Vagina (tissue), 2 donors: ENCODE measurements at regions not wholly inside any gene's neighbourhood (a gene's known extent, or its start where the extent isn't known, plus 50 kb on each side); places are given as distances from the start of the nearest gene placed in this dataset.

Experiments used
- POLR2A ChIP-seq, 2 donors: fragments of 450-650 bp; IDR thresholded peaks; one replicate each; pipeline ENCODE4 v1.6.1; 2017; ENCODE audit warnings: antibody characterized with exemption in 2 of 2, mild to moderate bottlenecking in 2 of 2, moderate library complexity in 2 of 2
- POLR2AphosphoS5 ChIP-seq, 2 donors: sonication (generic); formaldehyde crosslinking; IDR thresholded peaks; one replicate each; pipeline ENCODE4 v1.9.0; 2017; ENCODE audit warnings: antibody characterized with exemption in 2 of 2, mild to moderate bottlenecking in 2 of 2, low read depth in 1 of 2; ENCODE audit not compliant: insufficient read depth in 1 of 2
- TF ChIP-seq, protein P1 (sequence below), 3 experiments: fragments of 450-650 bp in 2 of 3; fragments of 200-600 bp in 1 of 3; sonication (generic) in 1 of 3; IDR thresholded peaks; one replicate each; pipeline ENCODE4 v1.5.1; 2017 to 2019; ENCODE audit warnings: antibody characterized with exemption in 3 of 3, mild to moderate bottlenecking in 2 of 3, moderate library complexity in 2 of 3

DNA sequence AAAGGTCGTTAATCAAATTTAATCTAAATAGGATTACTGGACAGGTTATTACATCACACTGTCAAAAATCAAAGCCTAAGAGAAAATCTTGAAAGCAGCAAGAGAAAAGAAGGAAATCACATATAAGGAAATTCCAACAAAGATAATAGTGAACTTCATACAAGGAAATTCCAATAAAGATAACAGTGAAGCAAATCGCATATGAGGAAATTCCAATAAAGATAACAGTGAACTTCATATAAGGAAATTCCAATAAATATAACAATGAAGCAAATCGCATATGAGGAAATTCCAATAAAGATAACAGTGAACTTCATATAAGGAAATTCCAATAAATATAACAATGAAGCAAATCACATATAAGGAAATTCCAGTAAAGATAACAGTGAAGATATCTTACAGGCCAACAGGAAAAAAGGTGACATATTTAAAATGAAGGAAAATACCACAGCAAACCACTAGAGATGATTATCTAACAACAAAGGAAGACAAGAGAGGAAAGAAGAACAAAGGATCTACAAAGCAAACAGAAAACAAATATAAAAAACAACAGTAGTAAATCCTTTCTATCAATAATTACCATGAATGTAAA is 787.7 kb downstream of the CCDC85A start:
- TF ChIP-seq, protein P1, sequence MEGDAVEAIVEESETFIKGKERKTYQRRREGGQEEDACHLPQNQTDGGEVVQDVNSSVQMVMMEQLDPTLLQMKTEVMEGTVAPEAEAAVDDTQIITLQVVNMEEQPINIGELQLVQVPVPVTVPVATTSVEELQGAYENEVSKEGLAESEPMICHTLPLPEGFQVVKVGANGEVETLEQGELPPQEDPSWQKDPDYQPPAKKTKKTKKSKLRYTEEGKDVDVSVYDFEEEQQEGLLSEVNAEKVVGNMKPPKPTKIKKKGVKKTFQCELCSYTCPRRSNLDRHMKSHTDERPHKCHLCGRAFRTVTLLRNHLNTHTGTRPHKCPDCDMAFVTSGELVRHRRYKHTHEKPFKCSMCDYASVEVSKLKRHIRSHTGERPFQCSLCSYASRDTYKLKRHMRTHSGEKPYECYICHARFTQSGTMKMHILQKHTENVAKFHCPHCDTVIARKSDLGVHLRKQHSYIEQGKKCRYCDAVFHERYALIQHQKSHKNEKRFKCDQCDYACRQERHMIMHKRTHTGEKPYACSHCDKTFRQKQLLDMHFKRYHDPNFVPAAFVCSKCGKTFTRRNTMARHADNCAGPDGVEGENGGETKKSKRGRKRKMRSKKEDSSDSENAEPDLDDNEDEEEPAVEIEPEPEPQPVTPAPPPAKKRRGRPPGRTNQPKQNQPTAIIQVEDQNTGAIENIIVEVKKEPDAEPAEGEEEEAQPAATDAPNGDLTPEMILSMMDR (IDR thresholded peaks at IDR 0.05) = no peak
- no peak for TF ChIP-seq POLR2AphosphoS5 (IDR thresholded peaks at IDR 0.05; ENCODE audit: insufficient read depth in 1 of 2, low read depth in 1 of 2)
- TF ChIP-seq POLR2A (IDR thresholded peaks at IDR 0.05) = no peak
